ENCODE measurements at regions not wholly inside any gene's neighbourhood (a gene's known extent, or its start where the extent isn't known, plus 50 kb on each side); places are given as distances from the start of the nearest gene placed in this dataset.

- BruUV-seq (replicated peaks) = no TSS peak
- TF ChIP-seq CEBPB (IDR thresholded peaks at IDR 0.05; ENCODE audit: low read depth) (no peak), ATF3 (IDR thresholded peaks at IDR 0.05) (no peak), SP1 (IDR thresholded peaks at IDR 0.05; ENCODE audit: low read depth) (no peak), POLR2AphosphoS5 (IDR thresholded peaks at IDR 0.05; ENCODE audit: low read depth, low read length) (no peak), RAD21 (IDR thresholded peaks at IDR 0.05; ENCODE audit: low read depth) (no peak), MAX (IDR thresholded peaks at IDR 0.05) (no peak), EGR1 (IDR thresholded peaks at IDR 0.05; ENCODE audit: low read depth) (no peak), YY1 (IDR thresholded peaks at IDR 0.05; ENCODE audit: extremely low read depth, insufficient replicate concordance, low read depth, low read length) (no peak), FOSL1 (IDR thresholded peaks at IDR 0.05; ENCODE audit: low read depth) (no peak), ELF1 (IDR thresholded peaks at IDR 0.05; ENCODE audit: borderline replicate concordance, low read depth) (no peak), EZH2phosphoT487 (IDR thresholded peaks at IDR 0.05; ENCODE audit: borderline replicate concordance) (no peak), ZFX (IDR thresholded peaks at IDR 0.05) (no peak), TCF7L2 (IDR thresholded peaks at IDR 0.05; ENCODE audit: borderline replicate concordance, extremely low read depth, insufficient read depth, insufficient read length) (no peak)
- TF ChIP-seq, protein P1, sequence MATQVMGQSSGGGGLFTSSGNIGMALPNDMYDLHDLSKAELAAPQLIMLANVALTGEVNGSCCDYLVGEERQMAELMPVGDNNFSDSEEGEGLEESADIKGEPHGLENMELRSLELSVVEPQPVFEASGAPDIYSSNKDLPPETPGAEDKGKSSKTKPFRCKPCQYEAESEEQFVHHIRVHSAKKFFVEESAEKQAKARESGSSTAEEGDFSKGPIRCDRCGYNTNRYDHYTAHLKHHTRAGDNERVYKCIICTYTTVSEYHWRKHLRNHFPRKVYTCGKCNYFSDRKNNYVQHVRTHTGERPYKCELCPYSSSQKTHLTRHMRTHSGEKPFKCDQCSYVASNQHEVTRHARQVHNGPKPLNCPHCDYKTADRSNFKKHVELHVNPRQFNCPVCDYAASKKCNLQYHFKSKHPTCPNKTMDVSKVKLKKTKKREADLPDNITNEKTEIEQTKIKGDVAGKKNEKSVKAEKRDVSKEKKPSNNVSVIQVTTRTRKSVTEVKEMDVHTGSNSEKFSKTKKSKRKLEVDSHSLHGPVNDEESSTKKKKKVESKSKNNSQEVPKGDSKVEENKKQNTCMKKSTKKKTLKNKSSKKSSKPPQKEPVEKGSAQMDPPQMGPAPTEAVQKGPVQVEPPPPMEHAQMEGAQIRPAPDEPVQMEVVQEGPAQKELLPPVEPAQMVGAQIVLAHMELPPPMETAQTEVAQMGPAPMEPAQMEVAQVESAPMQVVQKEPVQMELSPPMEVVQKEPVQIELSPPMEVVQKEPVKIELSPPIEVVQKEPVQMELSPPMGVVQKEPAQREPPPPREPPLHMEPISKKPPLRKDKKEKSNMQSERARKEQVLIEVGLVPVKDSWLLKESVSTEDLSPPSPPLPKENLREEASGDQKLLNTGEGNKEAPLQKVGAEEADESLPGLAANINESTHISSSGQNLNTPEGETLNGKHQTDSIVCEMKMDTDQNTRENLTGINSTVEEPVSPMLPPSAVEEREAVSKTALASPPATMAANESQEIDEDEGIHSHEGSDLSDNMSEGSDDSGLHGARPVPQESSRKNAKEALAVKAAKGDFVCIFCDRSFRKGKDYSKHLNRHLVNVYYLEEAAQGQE (IDR thresholded peaks at IDR 0.05; ENCODE audit: low read depth) = no peak
- Histone ChIP-seq H2AFZ (ENCODE audit: low read depth, low read length, poor library complexity, severe bottlenecking) (no peak overlapping the region), H3K36me3 (ENCODE audit: control insufficient read depth in 1 of 2, insufficient read depth in 2 of 2, low read length in 2 of 2) (no peaks in the 10 kb centered on the region), H3K4me2 (ENCODE audit: low read length) (no peak overlapping the region), H3K4me3 (replicated peaks in 1 of 2; ENCODE audit: low read depth in 1 of 2, low read length in 2 of 2) (no peak overlapping the region), H3K27me3 (ENCODE audit: insufficient read depth, low read length) (peaks cover 6% of the 10 kb centered on the region; the same call in 1 of the 2 replicates), H3K9me3 (ENCODE audit: control insufficient read depth in 1 of 2, insufficient read depth in 1 of 2, low read depth in 1 of 2, low read length in 2 of 2) (no peaks in the 10 kb centered on the region), H3K9me2 (ENCODE audit: insufficient read depth) (no peaks in the 10 kb centered on the region), H3K4me1 (ENCODE audit: control insufficient read depth in 1 of 2, insufficient read depth in 2 of 2, low read length in 2 of 2) (no peaks in the 10 kb centered on the region), H3K9ac (ENCODE audit: low read length) (no peak overlapping the region), H4K20me1 (ENCODE audit: insufficient read depth) (no peaks in the 10 kb centered on the region), H3K79me2 (ENCODE audit: insufficient read depth, low read length) (no peaks in the 10 kb centered on the region), H3K27ac (ENCODE audit: low read depth, low read length) (no peak overlapping the region)
- ChIA-PET RAD21 (ENCODE audit: low non-redundant PET in 1 of 2, low total read pairs in 2 of 2, uncharacterized antibody in 2 of 2, unreplicated experiment in 2 of 2) (no interaction called here), CTCF (no interaction called here), POLR2A (no interaction called here)
- no peak for ATAC-seq
- no peak for DNase-seq (ENCODE audit: low read depth, low spot score)
- intact Hi-C loops (cut with micrococcal nuclease) = no loop called here
Observed at GRCh38 chr3:64998317-64998716, 310.5 kb upstream of the ADAMTS9 start.
